HS-5 (cell line): ENCODE measurements at regions not wholly inside any gene's neighbourhood (a gene's known extent, or its start where the extent isn't known, plus 50 kb on each side); places are given as distances from the start of the nearest gene placed in this dataset.
"Not testable (repeated sequence)": the region's sequence is repeated elsewhere in the genome, so short reads cannot be mapped to it uniquely, and the experiment has no call there.

Experiments used
- DNase-seq: peaks from one replicate; pipeline ENCODE4 v3.0.0-alpha.2; 2012; ENCODE audit warnings: low read depth

DNA sequence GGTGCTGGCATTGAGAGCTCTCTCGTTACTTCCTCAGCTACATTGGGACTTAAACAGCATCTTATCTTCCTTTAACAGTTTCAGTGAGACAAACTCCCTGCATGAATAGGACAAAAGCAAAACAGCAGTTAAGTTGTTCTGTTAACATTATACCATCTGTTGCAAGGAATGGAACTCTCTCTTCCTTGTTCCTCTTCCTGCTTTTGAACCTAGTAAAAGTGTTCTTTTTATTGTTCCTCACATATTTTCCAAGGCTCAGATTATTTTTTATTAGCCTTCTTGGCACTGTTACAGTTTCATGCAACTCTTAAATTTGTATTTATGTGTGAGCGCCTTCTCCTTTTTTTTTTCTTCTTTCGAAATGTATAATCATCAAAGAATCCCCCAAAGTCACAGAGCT is 202.6 kb upstream of the UFM1 start:
- no peak for DNase-seq

DNA sequence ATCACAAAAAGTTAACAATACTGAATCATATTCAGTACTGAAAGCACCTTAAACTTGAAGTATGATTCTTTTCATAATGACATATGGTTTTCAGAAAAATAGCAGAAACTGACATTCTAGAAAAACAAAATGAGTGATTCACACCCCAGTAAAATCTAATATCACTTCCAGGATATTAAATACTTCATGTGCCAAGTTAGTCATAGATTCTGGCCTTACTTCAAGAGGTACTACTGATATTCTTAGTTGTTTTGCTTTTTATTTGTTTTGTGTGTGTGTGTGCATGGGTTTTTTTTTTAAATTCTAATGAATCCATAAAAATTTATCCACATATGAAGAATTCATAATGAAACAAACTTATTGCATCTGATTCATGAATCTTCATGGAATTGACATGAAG is 207.9 kb upstream of the UFM1 start:
- no peak for DNase-seq

DNA sequence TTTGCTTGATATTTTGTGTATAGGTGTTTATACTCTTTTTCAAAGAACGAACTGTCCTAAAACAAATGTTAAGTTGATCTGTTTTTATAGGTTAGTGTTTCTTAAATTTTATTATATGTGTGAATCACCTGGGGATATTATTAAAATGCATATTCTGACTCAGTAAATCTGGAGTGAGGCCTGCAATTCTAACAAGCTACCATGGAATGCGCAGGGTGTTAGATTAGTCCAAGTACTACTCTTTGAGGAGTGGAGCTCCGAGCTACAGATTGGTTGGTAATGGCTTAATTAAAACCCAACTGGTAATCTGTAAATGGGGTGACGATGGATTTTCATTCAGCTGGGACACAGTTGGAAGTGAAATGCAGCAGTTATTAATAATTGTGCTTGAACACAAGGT is 214.1 kb upstream of the UFM1 start:
- DNase-seq = no peak

DNA sequence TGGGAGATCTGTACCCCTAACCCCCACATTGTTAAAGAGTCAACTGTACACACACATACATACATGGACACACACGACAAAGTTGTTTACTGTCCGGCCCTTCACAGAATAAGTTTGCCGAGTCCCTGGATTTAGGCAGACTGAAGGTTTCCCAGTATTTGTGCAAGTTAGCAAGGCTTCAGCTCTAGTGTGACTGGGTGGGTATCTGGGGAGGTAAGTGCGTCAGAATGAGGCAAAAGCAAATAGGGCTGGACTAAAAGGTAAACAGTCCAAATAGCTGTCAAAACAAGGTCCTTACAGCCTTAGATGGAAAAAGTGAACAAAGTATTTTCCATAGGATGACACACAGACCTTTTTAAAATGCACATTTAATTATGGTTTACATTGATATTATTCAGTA is 228.4 kb upstream of the UFM1 start:
- DNase-seq = no peak

DNA sequence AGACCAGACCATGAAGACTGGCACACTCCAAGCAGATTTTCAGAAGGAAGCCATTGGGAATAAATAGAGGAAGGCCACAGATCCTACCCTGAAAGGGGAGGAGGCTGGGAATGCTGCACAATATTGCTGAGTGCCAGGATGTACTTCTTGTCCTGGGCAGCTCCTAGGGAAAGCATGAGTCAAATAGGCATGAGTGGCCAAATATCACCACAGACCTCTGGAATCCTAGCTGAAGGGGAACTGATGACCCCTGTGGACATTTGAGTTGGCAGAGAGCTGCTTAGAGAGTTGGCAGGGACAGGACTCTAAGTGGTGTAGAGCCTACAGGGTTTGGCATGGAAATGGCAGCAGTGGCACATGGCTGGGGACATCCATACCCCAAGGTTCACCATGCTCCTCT is 234.3 kb upstream of the TRPC4 start:
- no peak for DNase-seq

DNA sequence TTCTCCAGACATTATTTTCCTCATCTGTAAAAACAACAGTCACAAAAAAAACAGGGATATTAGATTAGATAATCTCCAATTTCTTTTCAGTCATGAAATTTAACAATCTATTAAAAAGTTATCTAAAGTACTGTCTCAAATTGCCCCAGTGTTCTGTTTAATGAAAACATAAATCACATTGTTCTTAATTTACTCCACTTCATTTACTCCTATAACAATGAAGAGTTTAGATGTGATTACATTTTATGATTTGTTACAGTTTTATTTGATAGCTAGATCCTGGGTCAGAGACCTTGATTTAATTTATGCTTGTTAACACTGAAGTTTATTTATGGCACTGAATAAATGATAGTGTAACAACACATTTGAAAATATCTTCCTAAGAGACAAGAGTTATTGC is 230.2 kb upstream of the TRPC4 start:
- no peak for DNase-seq

DNA sequence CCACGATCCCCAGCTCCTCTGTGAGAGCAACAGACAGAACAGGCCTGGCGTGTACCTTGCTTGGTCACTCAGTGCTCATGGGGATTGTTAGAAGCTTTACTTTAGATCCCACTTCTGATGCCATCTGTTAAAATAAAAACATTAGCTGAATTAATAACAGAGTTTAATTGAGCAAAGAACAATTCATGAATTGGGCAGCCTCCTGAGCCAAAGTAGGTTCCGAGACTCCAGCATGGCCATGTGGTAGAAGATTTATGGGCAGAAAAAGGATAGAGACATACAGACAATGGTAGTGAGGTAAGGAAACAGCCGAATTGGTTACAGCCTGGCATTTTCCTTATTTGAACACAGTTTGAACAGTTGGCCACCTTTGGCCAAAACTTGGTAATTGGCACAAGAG is 223.9 kb upstream of the TRPC4 start:
- DNase-seq = no peak

DNA sequence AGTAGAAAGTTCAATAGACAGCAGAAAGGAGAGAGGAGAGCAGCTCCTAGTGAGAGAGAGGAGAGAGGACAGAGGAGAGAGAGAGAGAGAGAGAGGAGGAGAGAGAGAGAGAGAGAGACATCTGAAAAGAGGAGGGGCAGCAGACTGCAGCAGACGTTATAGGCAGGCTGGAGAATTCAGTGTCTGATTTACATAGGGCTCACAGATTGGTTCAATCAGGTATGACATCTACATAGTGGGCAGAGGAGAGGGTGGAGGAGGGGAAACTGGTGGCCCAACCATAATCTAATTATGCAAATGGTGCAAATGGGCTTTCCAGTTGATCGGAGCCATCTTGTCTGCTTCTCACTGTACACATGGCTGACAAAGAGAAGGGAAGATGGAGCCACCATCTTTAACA is 221.3 kb upstream of the TRPC4 start:
- no peak for DNase-seq

DNA sequence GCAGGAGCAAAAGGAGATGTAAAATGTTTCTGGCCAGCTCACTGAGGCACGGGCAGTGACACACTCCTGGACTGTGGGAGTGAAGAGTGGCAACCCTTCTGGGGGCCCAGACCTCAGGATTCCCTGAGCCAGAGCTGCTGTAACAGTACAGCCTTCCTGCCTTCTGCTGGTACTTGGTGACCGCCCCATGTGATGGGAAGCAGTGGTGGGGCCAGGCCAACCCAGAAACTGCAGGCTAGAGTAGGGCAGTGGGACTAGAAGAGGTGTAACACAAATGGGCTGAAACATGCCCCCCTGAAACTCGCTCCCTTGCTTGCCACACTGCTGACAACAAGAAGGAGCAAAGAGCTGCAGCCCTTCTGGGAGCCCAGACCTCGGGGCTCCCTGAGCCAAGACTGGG is 217.1 kb upstream of the TRPC4 start:
- DNase-seq = no peak

DNA sequence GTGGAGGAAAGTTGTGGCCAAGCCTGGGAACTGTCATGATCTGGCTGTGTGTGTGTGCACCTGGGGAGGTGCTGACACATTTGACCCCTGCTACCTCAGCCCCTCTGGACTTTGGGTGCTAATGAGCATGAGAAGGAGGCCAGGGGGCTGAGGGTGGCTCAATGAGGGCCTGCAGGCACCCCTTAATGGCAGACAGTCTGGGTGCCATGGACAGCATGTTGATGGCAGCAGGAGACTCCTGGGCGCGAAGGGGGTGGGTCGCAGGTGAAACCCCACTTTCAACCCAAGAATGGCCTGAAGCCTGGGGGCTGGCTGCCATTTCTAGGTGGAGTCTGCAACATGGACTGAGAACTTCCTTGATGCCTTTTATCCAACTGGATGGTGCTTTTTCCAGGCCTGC is 216.4 kb upstream of the TRPC4 start:
- DNase-seq = no peak

DNA sequence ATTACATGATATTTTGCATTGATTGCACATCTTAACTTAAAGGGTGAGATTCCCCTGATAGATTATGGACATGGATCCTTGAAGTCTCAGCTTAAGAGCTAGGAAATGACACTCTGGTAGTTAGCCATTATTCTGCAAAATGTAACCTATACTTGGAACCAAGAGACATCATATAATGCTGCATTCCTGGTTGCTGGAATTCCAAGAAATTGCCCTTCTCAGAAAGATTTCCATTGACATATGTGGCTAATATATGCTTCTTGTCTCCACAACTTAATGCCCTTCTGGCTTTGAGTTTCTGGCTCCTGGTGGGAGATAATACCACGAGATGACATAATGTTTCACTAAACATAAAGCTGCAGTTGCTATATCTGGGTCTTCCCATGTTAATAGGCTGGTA is 204.4 kb upstream of the TRPC4 start:
- no peak for DNase-seq

DNA sequence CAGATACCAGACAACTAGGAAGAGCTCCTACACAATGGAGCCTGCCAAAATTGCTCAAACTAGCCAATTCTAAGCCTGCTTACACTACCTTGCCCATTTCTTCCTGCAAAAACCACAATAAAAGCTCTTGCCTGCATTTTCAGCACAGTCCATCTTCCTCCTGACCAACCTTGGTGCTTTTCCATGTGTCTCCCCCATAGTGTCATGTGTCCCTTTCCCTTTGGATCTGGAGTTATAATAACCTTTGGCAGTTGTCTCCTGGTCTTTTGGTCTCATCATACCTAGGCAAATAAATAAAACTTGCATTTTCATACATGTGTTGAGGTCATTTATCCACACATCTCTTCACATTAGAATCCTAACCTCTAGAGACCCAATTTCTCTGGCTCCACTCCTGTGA is 203.1 kb upstream of the TRPC4 start:
- DNase-seq = no peak

DNA sequence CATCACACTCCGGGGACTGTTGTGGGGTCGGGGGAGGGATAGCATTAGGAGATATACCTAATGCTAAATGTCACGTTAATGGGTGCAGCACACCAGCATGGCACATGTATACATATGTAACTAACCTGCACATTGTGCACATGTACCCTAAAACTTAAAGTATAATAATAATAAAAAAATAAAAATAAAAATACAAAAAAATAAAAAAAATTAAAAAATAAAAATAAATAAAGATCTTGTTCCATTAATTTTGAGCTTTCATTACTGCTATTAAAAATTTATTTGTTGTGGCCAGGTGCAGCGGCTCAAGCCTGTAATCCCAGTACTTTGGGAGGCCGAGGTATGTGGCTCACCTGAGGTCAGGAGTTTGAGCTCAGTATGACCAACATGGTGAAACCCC is 201.8 kb upstream of the TRPC4 start:
- DNase-seq = not testable (repeated sequence)

DNA sequence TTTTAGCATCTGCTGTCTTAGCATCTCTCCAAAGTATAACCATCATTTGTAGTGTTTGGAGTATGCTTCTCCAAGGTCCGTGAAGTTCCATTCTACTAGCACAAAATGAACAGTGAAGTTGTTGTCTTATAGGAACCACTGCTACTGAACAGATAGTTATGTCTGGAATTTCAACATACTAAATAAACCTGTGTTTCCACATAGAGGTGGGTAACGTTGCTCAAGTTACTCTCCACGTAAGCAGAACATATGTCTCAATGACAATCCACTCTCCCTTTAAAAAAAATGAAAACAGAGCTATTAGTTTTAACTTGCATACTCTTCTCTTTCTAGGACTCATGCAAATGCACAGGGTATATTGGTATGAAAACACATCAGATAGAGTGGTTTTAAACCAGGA is 184.3 kb upstream of the TRPC4 start:
- DNase-seq = no peak

DNA sequence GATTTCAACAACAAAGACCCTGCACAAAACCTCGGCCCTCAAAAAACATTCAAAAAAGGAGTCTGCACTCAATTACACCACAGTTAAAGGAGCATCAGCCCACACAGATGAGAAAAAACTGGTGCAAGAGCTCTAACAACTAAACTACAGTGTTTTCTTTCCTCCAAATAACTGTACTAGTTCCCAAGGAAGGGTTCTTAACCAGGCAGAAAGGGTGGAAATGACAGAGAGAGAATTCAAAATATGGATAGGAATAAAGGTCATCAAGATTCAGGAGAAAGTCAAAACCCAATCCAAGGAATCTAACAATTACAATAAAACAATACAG is 176.4 kb upstream of the TRPC4 start:
- no peak for DNase-seq

DNA sequence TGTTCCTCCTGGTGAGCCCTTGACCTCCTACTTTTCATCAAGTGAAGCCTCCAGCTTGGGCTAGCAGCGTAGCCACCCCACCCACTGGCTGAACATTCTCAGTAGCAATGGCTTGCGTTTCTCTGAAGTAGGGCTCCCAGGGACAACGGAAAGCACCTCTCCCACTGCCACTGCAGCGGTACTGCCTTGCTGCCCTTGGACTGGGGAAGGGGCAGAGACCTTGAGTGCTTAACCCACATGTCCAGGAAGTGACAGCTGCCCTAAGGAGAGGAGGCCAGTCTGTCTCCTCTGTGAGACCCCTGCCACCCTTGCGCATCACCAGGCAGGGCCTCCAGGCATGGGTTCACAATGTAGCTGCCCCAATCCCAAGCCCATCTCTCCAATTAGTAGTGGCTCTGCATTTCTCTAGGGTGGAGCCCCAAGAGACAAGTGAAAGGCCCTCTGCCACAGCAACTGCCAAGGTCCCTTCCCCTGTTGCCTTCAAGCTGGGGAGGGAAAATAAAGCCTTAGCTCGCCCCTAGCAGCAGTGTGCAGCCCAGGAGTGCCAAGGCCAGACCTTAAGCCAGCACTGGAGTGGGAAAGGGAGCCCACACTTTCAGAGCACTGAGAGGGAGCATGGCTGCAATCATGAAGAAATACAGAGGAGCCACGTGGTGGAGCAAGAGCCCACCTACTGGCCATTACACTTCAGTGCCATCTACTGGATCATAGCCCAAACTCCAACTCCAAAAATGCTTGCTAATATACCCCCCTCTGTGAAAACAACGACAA is 175.9 kb upstream of the TRPC4 start:
- peak; percentile 11 for DNase-seq

DNA sequence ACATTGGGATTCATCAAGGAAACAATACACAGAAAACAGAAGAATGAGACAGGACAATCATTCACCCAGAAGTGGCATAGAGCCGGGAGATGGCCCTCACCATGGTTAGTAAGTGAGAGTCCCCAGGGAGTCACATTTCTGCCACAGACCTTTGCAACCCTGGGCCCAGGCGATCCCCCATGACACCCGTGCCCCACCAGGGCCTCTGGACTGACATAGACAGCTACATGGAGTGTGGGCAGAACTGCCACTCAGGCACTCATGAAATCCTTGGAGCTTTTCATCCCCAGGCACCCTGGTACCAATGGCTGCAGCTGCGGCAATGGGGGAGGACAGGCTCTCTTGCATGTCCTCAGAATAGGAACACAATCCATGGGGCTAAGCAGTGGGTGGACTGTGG is 174.5 kb upstream of the TRPC4 start:
- no peak for DNase-seq

DNA sequence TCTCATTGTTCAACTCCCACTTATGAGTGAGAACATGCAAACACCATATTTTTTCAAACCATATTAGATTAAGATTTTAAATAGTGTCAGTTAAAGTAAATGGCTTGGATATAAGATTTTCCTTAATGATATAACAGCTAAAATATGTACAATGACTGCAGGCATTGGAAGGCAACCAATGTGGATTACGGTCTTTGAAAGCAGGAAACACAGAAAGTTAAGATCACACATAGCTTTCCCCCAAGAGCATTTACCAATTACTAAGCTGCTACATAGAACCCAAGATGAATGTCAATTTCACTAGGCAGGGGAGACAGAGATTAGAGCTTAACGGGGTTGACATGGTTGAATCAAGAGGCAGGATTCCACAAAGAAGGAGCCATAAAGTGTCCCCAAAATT is 173.2 kb upstream of the TRPC4 start:
- no peak for DNase-seq

DNA sequence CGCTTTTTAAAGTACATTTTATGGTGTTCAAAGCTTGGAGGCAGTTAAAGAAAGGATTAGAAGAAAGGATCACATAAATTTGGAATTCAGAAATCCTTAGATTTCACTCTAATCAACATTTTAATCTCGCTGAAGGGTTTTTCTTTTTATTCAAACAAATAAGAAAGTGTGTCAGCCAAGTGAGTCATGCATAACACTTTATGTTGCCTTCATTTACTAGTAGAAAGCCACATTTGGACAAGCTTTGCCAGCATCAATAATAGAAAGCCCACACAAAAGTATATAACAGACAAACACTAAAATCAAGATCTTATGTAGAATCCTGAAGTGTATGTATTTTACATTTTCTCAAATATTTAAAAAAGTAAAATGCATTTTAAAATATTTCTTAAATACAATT is 154.9 kb upstream of the TRPC4 start:
- DNase-seq = no peak

DNA sequence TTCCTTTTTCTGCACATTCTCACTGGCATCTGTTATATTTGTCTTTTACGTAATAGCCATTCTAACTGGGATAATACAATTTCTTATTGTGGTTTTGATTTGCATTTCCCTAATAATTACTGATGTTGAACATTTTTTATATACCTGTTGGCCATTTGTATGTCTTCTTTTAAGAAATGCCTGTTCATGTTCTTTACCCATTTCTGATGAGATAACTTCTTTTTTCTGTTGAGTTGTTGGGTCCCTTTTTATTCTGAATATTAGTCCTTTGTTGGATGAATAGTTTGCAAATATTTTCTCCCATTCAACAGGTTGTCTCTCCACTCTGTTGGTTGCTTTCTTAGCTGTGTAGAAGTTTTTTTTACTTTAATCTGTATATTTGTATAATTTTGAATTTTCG is 147.7 kb upstream of the TRPC4 start:
- no peak for DNase-seq

DNA sequence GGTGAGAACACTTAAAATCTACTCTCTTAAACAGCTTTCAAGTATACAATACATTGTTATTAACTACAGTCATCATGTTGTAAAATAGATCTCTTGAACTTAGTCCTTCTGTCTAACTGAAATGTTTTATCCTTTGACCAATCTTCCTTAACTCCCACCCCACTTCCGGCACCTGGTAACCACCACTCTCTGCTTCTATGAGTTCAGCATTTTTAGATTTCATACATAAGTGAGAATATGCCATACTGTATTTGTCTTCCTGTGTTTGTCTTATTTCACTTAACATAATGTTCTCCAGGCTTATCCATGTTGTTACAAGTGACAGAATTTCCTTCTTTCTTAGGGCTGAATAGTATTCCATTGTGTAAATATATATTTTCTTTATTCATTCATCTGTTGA is 144.1 kb upstream of the TRPC4 start:
- DNase-seq = no peak

DNA sequence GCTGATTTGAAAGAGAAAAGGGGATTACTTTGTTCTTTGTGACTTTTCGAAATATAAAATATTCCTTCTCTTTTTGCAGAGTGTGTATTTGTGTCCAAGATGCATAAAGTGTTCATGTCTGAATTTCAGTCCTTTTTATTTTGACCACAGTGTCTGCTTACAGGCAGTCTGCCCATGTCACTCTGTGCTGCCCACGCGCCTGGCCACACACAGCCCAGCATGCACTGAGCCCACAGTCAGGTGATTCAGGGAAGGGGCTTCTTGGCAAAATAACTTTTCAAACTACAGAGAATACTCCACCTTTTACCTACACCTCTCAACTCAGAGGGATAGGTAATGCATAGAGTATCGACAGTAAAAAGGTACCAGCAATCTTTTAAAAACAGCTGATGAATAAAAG is 142.5 kb upstream of the TRPC4 start:
- no peak for DNase-seq

DNA sequence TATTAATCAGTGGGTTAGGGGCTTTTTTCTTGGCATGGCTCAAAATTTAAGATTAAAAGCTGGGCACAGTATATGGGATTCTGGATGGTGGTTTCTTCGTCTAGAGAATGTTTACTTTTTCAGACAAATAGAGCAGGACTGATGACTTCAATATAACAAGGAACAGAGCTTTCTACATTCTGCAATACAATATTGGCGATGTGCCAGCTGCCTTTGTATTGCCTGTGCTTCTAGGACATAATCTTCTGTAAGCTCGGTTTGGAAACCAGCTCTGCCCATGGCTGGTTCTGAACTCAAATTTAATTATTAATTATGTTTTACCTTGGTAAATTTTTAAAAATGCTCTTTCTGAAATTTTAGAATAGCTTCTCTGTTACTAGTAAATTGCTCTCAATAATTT is 139.1 kb upstream of the TRPC4 start:
- DNase-seq = no peak

DNA sequence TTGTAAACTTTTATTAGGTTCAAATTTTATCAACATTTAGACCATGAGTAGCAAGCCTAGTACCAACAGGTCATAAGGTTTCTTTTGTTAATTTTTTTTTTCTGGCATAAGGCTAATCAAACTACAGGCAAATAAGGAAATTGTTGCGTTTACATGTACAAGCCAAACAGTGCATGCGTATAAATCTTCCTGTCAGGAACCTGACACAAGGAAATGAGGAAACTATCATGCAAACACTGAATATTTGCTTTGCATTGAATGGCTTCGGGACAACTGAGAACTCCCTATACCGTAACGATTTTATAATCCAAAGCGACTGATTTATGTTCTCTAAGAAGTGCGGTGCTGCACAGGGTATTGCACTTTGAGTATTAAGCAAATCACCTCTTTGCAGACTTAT is 133.0 kb upstream of the TRPC4 start:
- DNase-seq = no peak

DNA sequence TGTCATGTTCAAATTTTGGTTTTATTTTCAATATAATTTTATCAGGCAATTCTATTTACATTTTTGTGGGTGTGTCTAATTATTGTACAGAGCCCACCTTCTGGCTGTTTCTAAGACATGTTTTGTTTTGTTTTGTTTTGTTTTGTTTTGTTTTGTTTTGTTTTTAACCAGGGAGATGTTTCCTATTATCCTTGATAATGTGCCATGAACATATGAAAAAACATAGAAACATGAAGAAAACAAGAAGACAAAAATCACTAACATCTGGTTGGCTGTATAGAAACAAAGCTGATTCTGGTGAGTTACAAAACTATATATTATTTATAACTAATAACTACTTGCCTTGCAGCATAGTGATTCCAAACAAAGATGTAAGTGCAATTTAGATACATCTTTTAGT is 128.1 kb upstream of the TRPC4 start:
- no peak for DNase-seq
